LNCAP (cell line): ENCODE measurements at regions not wholly inside any gene's neighbourhood (a gene's known extent, or its start where the extent isn't known, plus 50 kb on each side); places are given as distances from the start of the nearest gene placed in this dataset.

ENCODE experiments used
- TF ChIP-seq, protein P1 (sequence below): fragments of 450-650 bp; IDR thresholded peaks from 2 replicates; pipeline ENCODE4 v1.5.1; 2017; ENCODE audit warnings: mild to moderate bottlenecking

DNA sequence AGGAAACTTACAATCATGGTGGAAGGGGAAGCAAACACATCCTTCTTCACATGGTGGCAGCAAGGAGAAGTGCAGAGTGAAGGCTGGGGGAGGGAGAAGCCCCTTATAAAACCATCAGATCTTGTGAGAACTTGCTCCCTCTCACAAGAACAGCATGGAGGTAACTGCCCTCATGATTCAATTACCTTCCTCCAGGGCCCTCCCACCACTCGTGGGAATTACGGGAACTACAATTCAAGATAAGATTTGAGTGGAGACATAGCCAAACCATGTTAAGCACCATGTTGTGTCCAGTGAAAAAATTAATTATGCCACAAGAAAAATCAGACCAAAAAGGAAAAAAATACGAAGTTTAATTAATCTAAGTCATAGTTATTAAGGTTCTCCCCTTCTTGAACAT lies 109.5 kb downstream of the CLDN17 start:
- TF ChIP-seq, protein P1, sequence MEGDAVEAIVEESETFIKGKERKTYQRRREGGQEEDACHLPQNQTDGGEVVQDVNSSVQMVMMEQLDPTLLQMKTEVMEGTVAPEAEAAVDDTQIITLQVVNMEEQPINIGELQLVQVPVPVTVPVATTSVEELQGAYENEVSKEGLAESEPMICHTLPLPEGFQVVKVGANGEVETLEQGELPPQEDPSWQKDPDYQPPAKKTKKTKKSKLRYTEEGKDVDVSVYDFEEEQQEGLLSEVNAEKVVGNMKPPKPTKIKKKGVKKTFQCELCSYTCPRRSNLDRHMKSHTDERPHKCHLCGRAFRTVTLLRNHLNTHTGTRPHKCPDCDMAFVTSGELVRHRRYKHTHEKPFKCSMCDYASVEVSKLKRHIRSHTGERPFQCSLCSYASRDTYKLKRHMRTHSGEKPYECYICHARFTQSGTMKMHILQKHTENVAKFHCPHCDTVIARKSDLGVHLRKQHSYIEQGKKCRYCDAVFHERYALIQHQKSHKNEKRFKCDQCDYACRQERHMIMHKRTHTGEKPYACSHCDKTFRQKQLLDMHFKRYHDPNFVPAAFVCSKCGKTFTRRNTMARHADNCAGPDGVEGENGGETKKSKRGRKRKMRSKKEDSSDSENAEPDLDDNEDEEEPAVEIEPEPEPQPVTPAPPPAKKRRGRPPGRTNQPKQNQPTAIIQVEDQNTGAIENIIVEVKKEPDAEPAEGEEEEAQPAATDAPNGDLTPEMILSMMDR: no peak

DNA sequence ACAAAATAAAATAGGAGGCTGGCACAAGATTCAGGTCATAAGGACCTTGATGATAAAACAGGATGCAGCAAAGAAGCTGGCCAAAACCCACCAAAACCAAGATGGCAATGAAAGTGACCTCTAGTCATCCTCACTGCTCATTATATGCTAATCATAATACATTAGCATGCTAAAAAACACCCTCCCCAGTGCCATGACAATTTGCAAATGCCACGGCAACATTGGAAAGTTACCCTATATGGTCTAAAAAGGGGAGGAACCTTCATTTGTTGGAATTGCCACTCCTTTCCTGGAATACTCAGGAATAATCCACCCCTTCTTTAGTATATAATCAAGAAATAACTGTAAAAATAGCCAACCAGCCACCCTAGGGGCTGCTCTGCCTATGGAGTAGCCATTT lies 108.8 kb upstream of the GRIK1 start:
- TF ChIP-seq, protein P1: no peak

DNA sequence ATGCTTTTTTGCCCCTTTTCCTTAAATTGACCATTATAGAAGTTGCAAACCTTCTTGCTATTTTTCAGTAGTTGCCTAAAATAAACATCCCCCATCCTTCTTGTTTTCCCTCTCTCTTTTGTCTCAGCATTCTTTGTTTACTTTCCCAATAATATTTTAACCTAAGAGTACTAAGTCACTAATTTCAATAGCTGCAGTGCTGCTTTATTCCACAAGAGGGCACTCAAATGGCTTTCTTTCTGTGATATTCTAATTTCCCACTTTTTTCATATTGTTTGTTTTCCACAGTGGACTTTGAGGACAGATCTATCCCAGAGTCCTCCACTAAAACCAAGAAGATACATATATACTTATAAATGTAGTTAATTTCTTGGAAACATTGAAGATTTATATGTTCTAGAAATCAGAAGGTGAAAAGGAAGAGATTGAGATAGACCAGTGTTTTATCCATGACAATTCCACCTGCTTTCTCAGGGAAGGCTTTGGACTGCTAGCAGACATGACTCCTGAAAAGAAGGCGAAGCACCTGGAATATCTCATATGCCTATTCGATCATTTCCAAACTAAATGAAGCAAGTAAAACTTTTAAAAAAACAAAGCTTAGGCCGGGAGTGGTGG lies 104.8 kb upstream of the GRIK1 start:
- TF ChIP-seq, protein P1: peak; percentile 89

DNA sequence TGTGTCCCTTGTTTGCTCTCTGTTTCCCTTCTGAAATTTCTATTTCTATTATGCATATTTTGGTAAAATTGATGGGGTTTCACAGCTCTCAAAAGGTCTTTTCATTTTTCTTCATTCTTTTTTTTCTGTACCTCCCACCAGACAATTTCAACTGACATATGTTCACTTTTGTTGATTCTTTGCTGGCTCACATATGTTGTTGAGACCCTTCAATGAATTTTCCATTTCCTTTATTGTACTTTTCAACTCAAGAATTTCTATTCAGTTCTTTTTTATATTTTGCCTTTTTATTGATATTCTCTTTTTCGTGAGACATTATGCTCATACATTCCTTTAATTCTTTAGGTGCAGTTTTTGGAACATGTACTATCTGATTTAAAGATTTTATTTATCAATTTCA lies 102.6 kb upstream of the GRIK1 start:
- TF ChIP-seq, protein P1: no peak

DNA sequence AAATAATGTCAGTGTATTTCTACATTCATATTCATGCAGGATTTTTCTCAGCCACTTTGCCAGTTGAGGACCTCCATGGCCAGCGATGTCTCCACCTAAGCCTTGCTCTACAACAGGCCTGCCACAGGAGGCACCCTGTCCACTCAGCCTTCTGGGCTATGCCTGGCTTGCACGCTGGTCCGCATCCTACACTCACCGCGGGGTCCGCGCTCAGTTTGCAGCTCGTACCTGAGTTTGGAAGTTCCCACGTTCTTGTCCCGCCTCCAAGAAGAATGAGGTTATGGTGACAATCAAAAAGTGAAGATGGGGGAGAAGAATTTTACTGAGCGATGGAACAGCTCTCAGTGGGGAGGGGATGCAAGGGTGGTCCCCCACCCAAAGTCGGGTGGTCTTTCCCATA lies 93.6 kb upstream of the GRIK1 start:
- TF ChIP-seq, protein P1: no peak

DNA sequence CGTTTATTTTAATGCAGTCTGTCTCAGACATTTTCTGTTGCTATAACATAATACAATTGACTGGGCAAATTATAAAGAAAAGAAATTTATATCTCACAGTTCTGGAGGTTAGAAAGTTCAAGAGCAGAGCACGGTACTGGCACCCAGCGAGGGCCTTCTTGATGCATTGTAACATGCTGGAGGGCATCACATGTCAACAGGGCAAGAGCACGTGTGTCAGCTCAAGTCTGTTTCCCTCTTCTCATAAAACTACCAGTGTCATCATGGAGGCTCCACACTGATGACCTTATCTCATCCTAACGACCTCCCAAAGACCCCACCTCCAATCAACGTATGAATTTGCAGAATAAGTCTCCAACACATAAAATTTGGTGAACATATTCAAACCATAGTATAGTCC lies 90.6 kb upstream of the GRIK1 start:
- TF ChIP-seq, protein P1: no peak

DNA sequence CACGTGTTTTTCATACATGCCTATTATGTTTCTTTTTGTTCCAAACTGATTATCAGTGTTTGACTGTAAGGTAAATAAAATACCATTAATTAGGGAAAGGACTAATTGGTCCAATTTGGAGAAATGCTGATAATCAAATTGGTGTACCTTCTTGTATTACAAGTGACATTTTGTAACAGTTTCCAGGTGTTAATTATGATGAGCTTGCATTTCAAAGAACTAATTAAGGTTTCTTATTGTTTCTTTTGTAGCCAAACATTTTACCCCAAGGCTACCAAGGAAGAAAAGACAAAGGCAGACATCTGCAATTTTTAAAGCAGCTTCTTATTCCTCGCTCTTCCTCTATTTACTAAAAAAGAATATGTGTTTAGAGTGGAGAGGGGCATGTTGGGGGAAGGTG lies 88.7 kb upstream of the GRIK1 start:
- TF ChIP-seq, protein P1: no peak

DNA sequence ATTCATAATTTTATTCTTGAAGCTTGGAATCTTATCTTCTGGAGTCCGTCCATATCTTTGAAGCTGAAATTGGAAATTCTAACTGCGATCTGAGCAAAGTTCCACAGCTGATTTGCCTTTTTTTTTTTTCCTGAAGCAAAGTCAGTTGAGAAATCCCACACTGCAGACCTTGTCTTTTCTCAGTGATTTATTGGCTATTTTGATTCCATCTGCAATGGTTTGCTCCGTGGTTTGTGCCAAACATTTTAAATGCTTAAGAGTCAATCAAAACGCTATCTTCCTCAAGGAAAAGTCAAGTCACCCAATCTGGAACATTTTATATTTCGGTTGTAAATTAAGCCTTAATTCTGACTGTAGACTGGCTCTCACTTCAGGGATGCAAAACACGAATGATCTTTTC lies 88.2 kb upstream of the GRIK1 start:
- TF ChIP-seq, protein P1: no peak
